HG03439 (cell line): ENCODE measurements at regions not wholly inside any gene's neighbourhood (a gene's known extent, or its start where the extent isn't known, plus 50 kb on each side); places are given as distances from the start of the nearest gene placed in this dataset.
"Not testable (repeated sequence)": the region's sequence is repeated elsewhere in the genome, so short reads cannot be mapped to it uniquely, and the experiment has no call there.

Experiments used
- ATAC-seq: cut with Tn5 transposase; IDR thresholded peaks from one replicate; pipeline ENCODE4 v1.9.1; 2021; ENCODE audit warnings: mild to moderate bottlenecking, moderate library complexity; ENCODE audit not compliant: unreplicated experiment

GRCh38 chr3:18693588-18694329 lies 268.6 kb upstream of the SATB1 start:
- not testable (repeated sequence) for ATAC-seq

- ATAC-seq: no peak
Measured at GRCh38 chr3:18687286-18687685, 262.1 kb upstream of the SATB1 start.

- no peak for ATAC-seq
Measured at GRCh38 chr3:18683900-18684299, 258.8 kb upstream of the SATB1 start.

GRCh38 chr3:18681818-18682345 lies 256.7 kb upstream of the SATB1 start:
- ATAC-seq: no peak

GRCh38 chr3:18680758-18681157 lies 255.6 kb upstream of the SATB1 start:
- no peak for ATAC-seq

GRCh38 chr3:18679238-18679637 lies 254.1 kb upstream of the SATB1 start:
- ATAC-seq: no peak

GRCh38 chr3:18675197-18675596 lies 250.1 kb upstream of the SATB1 start:
- no peak for ATAC-seq

- ATAC-seq: no peak
Measured at GRCh38 chr3:18672561-18672960, 247.4 kb upstream of the SATB1 start.

- ATAC-seq: no peak
Measured at GRCh38 chr3:18670759-18671158, 245.6 kb upstream of the SATB1 start.

GRCh38 chr3:18669374-18669773 lies 244.2 kb upstream of the SATB1 start:
- no peak for ATAC-seq

- no peak for ATAC-seq
Measured at GRCh38 chr3:18667552-18667951, 242.4 kb upstream of the SATB1 start.

GRCh38 chr3:18666655-18667054 lies 241.5 kb upstream of the SATB1 start:
- ATAC-seq: no peak

GRCh38 chr3:18660059-18660458 lies 234.9 kb upstream of the SATB1 start:
- ATAC-seq: no peak

GRCh38 chr3:18657858-18658820 lies 233.0 kb upstream of the SATB1 start:
- no peak for ATAC-seq

GRCh38 chr3:18656866-18657265 lies 231.7 kb upstream of the SATB1 start:
- ATAC-seq: no peak

GRCh38 chr3:18656410-18656809 lies 231.3 kb upstream of the SATB1 start:
- no peak for ATAC-seq

GRCh38 chr3:18655827-18656226 lies 230.7 kb upstream of the SATB1 start:
- no peak for ATAC-seq

GRCh38 chr3:18652781-18653180 lies 227.6 kb upstream of the SATB1 start:
- no peak for ATAC-seq

GRCh38 chr3:18650731-18651130 lies 225.6 kb upstream of the SATB1 start:
- no peak for ATAC-seq

- peak; percentile 85 for ATAC-seq
Measured at GRCh38 chr3:18649666-18650363, 224.7 kb upstream of the SATB1 start.

- ATAC-seq: no peak
Measured at GRCh38 chr3:18648868-18649462, 223.8 kb upstream of the SATB1 start.
